GM21723 (cell line): ENCODE measurements at regions not wholly inside any gene's neighbourhood (a gene's known extent, or its start where the extent isn't known, plus 50 kb on each side); places are given as distances from the start of the nearest gene placed in this dataset.

Experiments
- ATAC-seq: cut with Tn5 transposase; IDR thresholded peaks from one replicate; pipeline ENCODE4 v1.9.1; 2021; ENCODE audit warnings: mild to moderate bottlenecking, moderate library complexity; ENCODE audit not compliant: unreplicated experiment

- ATAC-seq, result no peak
Measured at GRCh38 chr16:65500007-65500406, 378.1 kb upstream of the CDH11 start.

GRCh38 chr16:65499566-65499965 lies 377.7 kb upstream of the CDH11 start:
- ATAC-seq, result no peak

- no peak for ATAC-seq
Measured at GRCh38 chr16:65497571-65497970, 375.7 kb upstream of the CDH11 start.

- ATAC-seq, result no peak
Measured at GRCh38 chr16:65495106-65495505, 373.2 kb upstream of the CDH11 start.

GRCh38 chr16:65494609-65495008 lies 372.7 kb upstream of the CDH11 start:
- no peak for ATAC-seq

GRCh38 chr16:65494080-65494479 lies 372.2 kb upstream of the CDH11 start:
- ATAC-seq, result no peak

- ATAC-seq, result no peak
Measured at GRCh38 chr16:65490286-65490685, 368.4 kb upstream of the CDH11 start.

GRCh38 chr16:65489531-65490023 lies 367.7 kb upstream of the CDH11 start:
- ATAC-seq, result no peak

GRCh38 chr16:65487231-65487630 lies 365.4 kb upstream of the CDH11 start:
- no peak for ATAC-seq

- no peak for ATAC-seq
Measured at GRCh38 chr16:65481956-65482355, 360.1 kb upstream of the CDH11 start.

- no peak for ATAC-seq
Measured at GRCh38 chr16:65480281-65481091, 358.6 kb upstream of the CDH11 start.

GRCh38 chr16:65476448-65476955 lies 354.6 kb upstream of the CDH11 start:
- no peak for ATAC-seq

- no peak for ATAC-seq
Measured at GRCh38 chr16:65473699-65474098, 351.8 kb upstream of the CDH11 start.

- no peak for ATAC-seq
Measured at GRCh38 chr16:65469116-65469515, 347.3 kb upstream of the CDH11 start.

GRCh38 chr16:65468133-65468532 lies 346.3 kb upstream of the CDH11 start:
- ATAC-seq, result no peak

- no peak for ATAC-seq
Measured at GRCh38 chr16:65463652-65464260, 341.9 kb upstream of the CDH11 start.

GRCh38 chr16:65457084-65457483 lies 335.2 kb upstream of the CDH11 start:
- ATAC-seq, result no peak

- ATAC-seq, result no peak
Measured at GRCh38 chr16:65455761-65456160, 333.9 kb upstream of the CDH11 start.

- ATAC-seq, result no peak
Measured at GRCh38 chr16:65453646-65454045, 331.8 kb upstream of the CDH11 start.

- ATAC-seq, result no peak
Measured at GRCh38 chr16:65449526-65449925, 327.7 kb upstream of the CDH11 start.

- ATAC-seq, result no peak
Measured at GRCh38 chr16:65446427-65446826, 324.6 kb upstream of the CDH11 start.
